ENCODE measurements at regions not wholly inside any gene's neighbourhood (a gene's known extent, or its start where the extent isn't known, plus 50 kb on each side); places are given as distances from the start of the nearest gene placed in this dataset.
"Not testable (repeated sequence)": the region's sequence is repeated elsewhere in the genome, so short reads cannot be mapped to it uniquely, and the experiment has no call there.

- not testable (repeated sequence) for TF ChIP-seq POLR2A (IDR thresholded peaks at IDR 0.05; ENCODE audit: low read depth, low read length); POLR2AphosphoS5 (IDR thresholded peaks at IDR 0.05; ENCODE audit: low read depth, low read length); TAF1 (IDR thresholded peaks at IDR 0.05; ENCODE audit: borderline replicate concordance, low read depth, low read length)
Measured at GRCh38 chr22:11020522-11020921, 4507.5 kb upstream of the OR11H1 start.
